ENCODE measurements at regions not wholly inside any gene's neighbourhood (a gene's known extent, or its start where the extent isn't known, plus 50 kb on each side); places are given as distances from the start of the nearest gene placed in this dataset.

- no peaks in the 10 kb centered on the region for H3K36me3 ChIP-seq (ENCODE audit: control insufficient read depth in 1 of 2, insufficient read depth in 2 of 2, low read length in 2 of 2)
- H3K4me1 ChIP-seq (ENCODE audit: control insufficient read depth in 1 of 2, insufficient read depth in 2 of 2, low read length in 2 of 2): no peaks in the 10 kb centered on the region
- H3K9me3 ChIP-seq (ENCODE audit: control insufficient read depth in 1 of 2, low read length in 2 of 2): no peaks in the 10 kb centered on the region
- H3K27me3 ChIP-seq (ENCODE audit: low read depth, low read length): no peaks in the 10 kb centered on the region
- no peak overlapping the region for H3K27ac ChIP-seq (ENCODE audit: low read length)
- H3K4me3 ChIP-seq (ENCODE audit: low read depth in 1 of 2, low read length in 2 of 2): no peak overlapping the region
These were observed 2772.2 kb downstream of the PCDH9 start for GRCh38 chr13:64457976-64458375.

- Histone ChIP-seq H3K36me3 (ENCODE audit: control insufficient read depth in 1 of 2, insufficient read depth in 2 of 2, low read length in 2 of 2) (no peaks in the 10 kb centered on the region), H3K9me3 (ENCODE audit: control insufficient read depth in 1 of 2, low read length in 2 of 2) (no peaks in the 10 kb centered on the region), H3K27me3 (ENCODE audit: low read depth, low read length) (no peaks in the 10 kb centered on the region), H3K4me3 (ENCODE audit: low read depth in 1 of 2, low read length in 2 of 2) (no peak overlapping the region), H3K27ac (ENCODE audit: low read length) (no peak overlapping the region), H3K4me1 (ENCODE audit: control insufficient read depth in 1 of 2, insufficient read depth in 2 of 2, low read length in 2 of 2) (no peaks in the 10 kb centered on the region)
These were observed 2775.0 kb downstream of the PCDH9 start for GRCh38 chr13:64455124-64455523.

DNA sequence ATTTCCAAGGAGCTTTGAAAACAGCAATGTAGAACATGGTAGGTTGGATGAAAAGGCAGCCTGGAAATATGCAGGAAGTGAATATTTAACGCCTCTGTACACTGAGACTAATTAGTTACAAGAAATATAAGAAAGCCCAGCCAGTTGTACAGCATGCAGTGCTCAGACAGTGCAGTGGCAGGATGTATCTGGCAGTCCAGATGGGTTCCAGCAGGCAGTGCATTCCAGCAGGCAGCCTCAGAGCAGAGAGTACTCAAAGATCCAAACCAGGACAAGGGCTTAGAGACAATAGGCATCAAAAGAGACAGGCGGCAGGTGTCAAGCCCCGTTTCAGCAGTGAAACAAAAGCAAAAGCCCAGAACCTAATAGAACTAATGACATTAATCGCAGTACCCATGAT is 2776.3 kb downstream of the PCDH9 start:
- no peak overlapping the region for H3K27ac ChIP-seq (ENCODE audit: low read length)
- H3K4me1 ChIP-seq (ENCODE audit: control insufficient read depth in 1 of 2, insufficient read depth in 2 of 2, low read length in 2 of 2): no peaks in the 10 kb centered on the region
- H3K27me3 ChIP-seq (ENCODE audit: low read depth, low read length): no peaks in the 10 kb centered on the region
- H3K36me3 ChIP-seq (ENCODE audit: control insufficient read depth in 1 of 2, insufficient read depth in 2 of 2, low read length in 2 of 2): no peaks in the 10 kb centered on the region
- H3K4me3 ChIP-seq (ENCODE audit: low read depth in 1 of 2, low read length in 2 of 2): no peak overlapping the region
- no peaks in the 10 kb centered on the region for H3K9me3 ChIP-seq (ENCODE audit: control insufficient read depth in 1 of 2, low read length in 2 of 2)

DNA sequence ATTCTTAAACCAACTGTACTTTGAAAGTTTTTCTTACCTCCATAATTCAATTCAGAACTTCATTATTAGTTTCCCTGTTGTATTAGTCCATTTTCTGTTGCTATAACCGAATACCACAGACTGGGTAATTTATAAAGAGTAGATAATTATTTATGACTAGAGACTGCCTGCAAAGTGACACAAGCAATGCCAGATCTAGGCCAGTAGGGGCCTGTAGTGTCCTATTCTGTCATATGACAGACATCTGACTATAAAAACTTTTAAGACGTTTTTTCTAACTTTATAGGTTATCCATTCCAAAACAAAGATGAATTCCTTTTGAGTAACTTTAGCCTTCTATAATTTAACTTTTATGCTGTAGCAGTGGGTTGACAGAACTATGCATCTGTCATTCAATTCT is 2783.8 kb downstream of the PCDH9 start:
- Histone ChIP-seq H3K36me3 (ENCODE audit: control insufficient read depth in 1 of 2, insufficient read depth in 2 of 2, low read length in 2 of 2) (no peaks in the 10 kb centered on the region), H3K27ac (ENCODE audit: low read length) (no peak overlapping the region), H3K27me3 (ENCODE audit: low read depth, low read length) (no peaks in the 10 kb centered on the region), H3K9me3 (ENCODE audit: control insufficient read depth in 1 of 2, low read length in 2 of 2) (no peaks in the 10 kb centered on the region), H3K4me1 (ENCODE audit: control insufficient read depth in 1 of 2, insufficient read depth in 2 of 2, low read length in 2 of 2) (no peaks in the 10 kb centered on the region), H3K4me3 (ENCODE audit: low read depth in 1 of 2, low read length in 2 of 2) (no peak overlapping the region)

- Histone ChIP-seq H3K27ac (ENCODE audit: low read length) (no peak overlapping the region), H3K4me1 (ENCODE audit: control insufficient read depth in 1 of 2, insufficient read depth in 2 of 2, low read length in 2 of 2) (no peaks in the 10 kb centered on the region), H3K4me3 (ENCODE audit: low read depth in 1 of 2, low read length in 2 of 2) (no peak overlapping the region), H3K36me3 (ENCODE audit: control insufficient read depth in 1 of 2, insufficient read depth in 2 of 2, low read length in 2 of 2) (no peaks in the 10 kb centered on the region), H3K27me3 (ENCODE audit: low read depth, low read length) (no peaks in the 10 kb centered on the region), H3K9me3 (ENCODE audit: control insufficient read depth in 1 of 2, low read length in 2 of 2) (no peaks in the 10 kb centered on the region)
These were observed 2788.4 kb downstream of the PCDH9 start for GRCh38 chr13:64441740-64442139.

DNA sequence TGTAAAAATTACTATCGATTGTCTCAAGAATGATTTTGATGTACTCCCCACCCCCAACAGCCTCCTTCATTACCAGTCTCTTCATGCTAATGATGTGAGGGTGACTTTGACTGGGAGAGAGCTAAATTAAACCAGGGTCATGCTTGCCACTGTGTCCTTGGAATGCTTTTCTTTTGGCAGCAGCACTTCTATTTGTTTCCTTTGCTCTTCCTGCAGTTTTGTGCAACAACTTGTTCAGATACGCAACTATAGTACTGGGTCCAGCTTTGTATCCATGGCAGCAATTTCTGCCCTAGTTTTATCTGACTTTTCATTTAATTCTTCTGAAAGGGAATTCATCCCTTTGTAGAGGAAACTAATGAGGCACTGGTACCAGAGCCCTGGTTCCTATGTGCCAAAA is 2792.1 kb downstream of the PCDH9 start:
- H3K4me1 ChIP-seq (ENCODE audit: control insufficient read depth in 1 of 2, insufficient read depth in 2 of 2, low read length in 2 of 2): no peaks in the 10 kb centered on the region
- no peaks in the 10 kb centered on the region for H3K27me3 ChIP-seq (ENCODE audit: low read depth, low read length)
- no peak overlapping the region for H3K4me3 ChIP-seq (ENCODE audit: low read depth in 1 of 2, low read length in 2 of 2)
- H3K27ac ChIP-seq (ENCODE audit: low read length): no peak overlapping the region
- H3K9me3 ChIP-seq (ENCODE audit: control insufficient read depth in 1 of 2, low read length in 2 of 2): no peaks in the 10 kb centered on the region
- H3K36me3 ChIP-seq (ENCODE audit: control insufficient read depth in 1 of 2, insufficient read depth in 2 of 2, low read length in 2 of 2): no peaks in the 10 kb centered on the region

GRCh38 chr13:64429691-64430090 is 2800.4 kb downstream of the PCDH9 start:
- Histone ChIP-seq H3K4me3 (ENCODE audit: low read depth in 1 of 2, low read length in 2 of 2) (no peak overlapping the region), H3K27me3 (ENCODE audit: low read depth, low read length) (no peaks in the 10 kb centered on the region), H3K36me3 (ENCODE audit: control insufficient read depth in 1 of 2, insufficient read depth in 2 of 2, low read length in 2 of 2) (no peaks in the 10 kb centered on the region), H3K9me3 (ENCODE audit: control insufficient read depth in 1 of 2, low read length in 2 of 2) (no peaks in the 10 kb centered on the region), H3K27ac (ENCODE audit: low read length) (no peak overlapping the region), H3K4me1 (ENCODE audit: control insufficient read depth in 1 of 2, insufficient read depth in 2 of 2, low read length in 2 of 2) (no peaks in the 10 kb centered on the region)

DNA sequence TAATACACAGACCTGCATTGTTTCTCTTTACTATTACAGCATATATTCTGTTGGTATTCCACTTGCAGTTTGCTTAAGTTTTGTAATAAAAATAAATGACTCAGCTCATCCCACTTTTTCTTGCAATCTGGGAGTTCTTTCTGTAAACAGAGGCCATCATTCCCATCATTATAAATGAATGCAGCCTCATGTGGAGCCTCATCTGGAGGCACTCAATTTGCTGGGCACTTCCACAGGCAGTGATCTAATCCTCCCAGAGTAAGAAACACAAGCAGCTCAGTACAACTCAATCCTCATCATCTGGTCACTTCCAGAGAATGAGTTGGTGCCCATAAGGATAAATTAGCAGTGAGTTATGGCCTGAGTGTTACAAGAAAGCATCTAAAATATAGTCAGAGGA is 2801.9 kb downstream of the PCDH9 start:
- H3K36me3 ChIP-seq (ENCODE audit: control insufficient read depth in 1 of 2, insufficient read depth in 2 of 2, low read length in 2 of 2): no peaks in the 10 kb centered on the region
- no peak overlapping the region for H3K4me3 ChIP-seq (ENCODE audit: low read depth in 1 of 2, low read length in 2 of 2)
- H3K27me3 ChIP-seq (ENCODE audit: low read depth, low read length): no peaks in the 10 kb centered on the region
- no peaks in the 10 kb centered on the region for H3K4me1 ChIP-seq (ENCODE audit: control insufficient read depth in 1 of 2, insufficient read depth in 2 of 2, low read length in 2 of 2)
- H3K9me3 ChIP-seq (ENCODE audit: control insufficient read depth in 1 of 2, low read length in 2 of 2): no peaks in the 10 kb centered on the region
- H3K27ac ChIP-seq (ENCODE audit: low read length): no peak overlapping the region

- Histone ChIP-seq H3K9me3 (ENCODE audit: control insufficient read depth in 1 of 2, low read length in 2 of 2) (no peaks in the 10 kb centered on the region), H3K4me1 (ENCODE audit: control insufficient read depth in 1 of 2, insufficient read depth in 2 of 2, low read length in 2 of 2) (no peaks in the 10 kb centered on the region), H3K27me3 (ENCODE audit: low read depth, low read length) (no peaks in the 10 kb centered on the region), H3K4me3 (ENCODE audit: low read depth in 1 of 2, low read length in 2 of 2) (no peak overlapping the region), H3K36me3 (ENCODE audit: control insufficient read depth in 1 of 2, insufficient read depth in 2 of 2, low read length in 2 of 2) (no peaks in the 10 kb centered on the region), H3K27ac (ENCODE audit: low read length) (no peak overlapping the region)
These were observed 2806.7 kb downstream of the PCDH9 start for GRCh38 chr13:64423467-64423866.

DNA sequence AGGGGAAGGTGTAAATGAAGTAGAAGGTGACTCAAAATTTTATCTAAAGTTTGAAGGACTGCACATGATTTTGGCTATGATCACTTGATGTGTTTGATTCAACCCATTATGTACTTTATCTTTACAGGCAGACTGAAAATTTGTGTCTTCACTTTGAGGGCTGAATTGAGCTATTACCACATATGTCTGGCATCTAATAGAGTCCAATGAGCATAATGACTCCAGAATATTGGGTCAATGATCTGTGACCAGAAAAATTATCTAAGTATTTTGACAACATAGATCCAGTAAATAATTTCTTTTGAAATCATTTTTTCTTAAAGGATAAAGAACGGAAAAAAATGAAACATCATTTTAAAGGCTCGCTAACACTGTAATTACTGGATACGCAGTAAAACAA is 2810.0 kb downstream of the PCDH9 start:
- Histone ChIP-seq H3K4me3 (ENCODE audit: low read depth in 1 of 2, low read length in 2 of 2) (no peak overlapping the region), H3K36me3 (ENCODE audit: control insufficient read depth in 1 of 2, insufficient read depth in 2 of 2, low read length in 2 of 2) (no peaks in the 10 kb centered on the region), H3K27ac (ENCODE audit: low read length) (no peak overlapping the region), H3K27me3 (ENCODE audit: low read depth, low read length) (no peaks in the 10 kb centered on the region), H3K4me1 (ENCODE audit: control insufficient read depth in 1 of 2, insufficient read depth in 2 of 2, low read length in 2 of 2) (no peaks in the 10 kb centered on the region), H3K9me3 (ENCODE audit: control insufficient read depth in 1 of 2, low read length in 2 of 2) (no peaks in the 10 kb centered on the region)

DNA sequence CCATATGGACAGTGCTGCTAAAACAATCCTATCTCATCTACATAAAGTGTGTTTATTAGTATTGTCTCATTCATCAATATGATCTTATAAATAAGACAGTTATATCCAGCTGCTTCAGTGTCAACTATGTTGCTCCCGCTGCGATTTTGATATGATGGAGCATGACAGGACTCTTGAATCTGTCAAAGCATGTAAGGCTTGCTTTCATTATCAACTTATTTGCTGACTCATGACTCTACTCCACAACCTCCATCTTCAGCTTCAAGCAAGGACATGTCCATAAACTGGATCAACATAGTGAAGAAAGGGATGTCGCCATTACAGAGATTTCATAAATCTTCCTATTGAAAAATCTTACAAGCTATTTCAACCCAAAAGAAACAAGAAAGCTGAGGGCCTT is 2812.6 kb downstream of the PCDH9 start:
- Histone ChIP-seq H3K27me3 (ENCODE audit: low read depth, low read length) (no peaks in the 10 kb centered on the region), H3K4me3 (ENCODE audit: low read depth in 1 of 2, low read length in 2 of 2) (no peak overlapping the region), H3K9me3 (ENCODE audit: control insufficient read depth in 1 of 2, low read length in 2 of 2) (no peaks in the 10 kb centered on the region), H3K27ac (ENCODE audit: low read length) (no peak overlapping the region), H3K36me3 (ENCODE audit: control insufficient read depth in 1 of 2, insufficient read depth in 2 of 2, low read length in 2 of 2) (no peaks in the 10 kb centered on the region), H3K4me1 (ENCODE audit: control insufficient read depth in 1 of 2, insufficient read depth in 2 of 2, low read length in 2 of 2) (no peaks in the 10 kb centered on the region)

DNA sequence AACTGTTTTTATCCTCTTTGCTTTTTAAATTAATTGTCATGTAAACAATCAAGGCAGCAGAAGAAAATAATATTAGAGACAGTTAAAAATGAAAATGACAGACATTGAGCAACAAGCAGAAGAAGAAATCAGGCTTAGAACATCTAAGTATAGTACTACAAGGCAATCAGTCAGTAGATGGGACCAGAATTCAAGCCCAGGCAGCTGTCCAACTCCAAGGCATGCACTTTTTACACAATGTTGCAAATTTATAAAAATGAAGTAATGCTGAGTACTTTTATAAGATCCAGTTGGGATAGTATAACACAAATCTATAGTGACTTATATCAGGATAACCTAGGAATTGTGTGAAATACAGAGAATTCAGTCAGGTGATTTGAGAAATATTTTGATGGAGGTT is 2815.8 kb downstream of the PCDH9 start:
- Histone ChIP-seq H3K27ac (ENCODE audit: low read length) (no peak overlapping the region), H3K4me1 (ENCODE audit: control insufficient read depth in 1 of 2, insufficient read depth in 2 of 2, low read length in 2 of 2) (no peaks in the 10 kb centered on the region), H3K9me3 (ENCODE audit: control insufficient read depth in 1 of 2, low read length in 2 of 2) (no peaks in the 10 kb centered on the region), H3K4me3 (ENCODE audit: low read depth in 1 of 2, low read length in 2 of 2) (no peak overlapping the region), H3K27me3 (ENCODE audit: low read depth, low read length) (no peaks in the 10 kb centered on the region), H3K36me3 (ENCODE audit: control insufficient read depth in 1 of 2, insufficient read depth in 2 of 2, low read length in 2 of 2) (no peaks in the 10 kb centered on the region)

Data from muscle layer of duodenum (tissue), 2 donors.